Suprapubic skin (tissue), 4 donors: ENCODE measurements at regions not wholly inside any gene's neighbourhood (a gene's known extent, or its start where the extent isn't known, plus 50 kb on each side); places are given as distances from the start of the nearest gene placed in this dataset.
A peak's percentile ranks its signal among the peaks of the same experiment; 100 is the strongest.

Experiments
- DNase-seq, 2 donors: peaks; one replicate each; pipeline ENCODE4 v3.0.0-alpha.2; 2019; ENCODE audit warnings: low spot score in 2 of 2
- H3K27ac ChIP-seq: fragments of 200-600 bp; sonication (generic); one replicate; pipeline ENCODE4 v1.5.1; 2019
- H3K27me3 ChIP-seq: fragments of 200-600 bp; sonication (generic); one replicate; pipeline ENCODE4 v1.5.1; 2019
- H3K36me3 ChIP-seq: fragments of 200-600 bp; sonication (generic); one replicate; pipeline ENCODE4 v1.5.1; 2019
- H3K4me1 ChIP-seq: fragments of 200-600 bp; sonication (generic); one replicate; pipeline ENCODE4 v1.5.1; 2019
- H3K4me3 ChIP-seq: fragments of 200-600 bp; sonication (generic); one replicate; pipeline ENCODE4 v1.5.1; 2019; ENCODE audit warnings: mild to moderate bottlenecking
- H3K9me3 ChIP-seq: fragments of 200-600 bp; sonication (generic); one replicate; pipeline ENCODE4 v1.5.1; 2019
- CTCF ChIP-seq, 2 donors: fragments of 200-600 bp in 1 of 2; fragments of 450-650 bp in 1 of 2; sonication (generic) in 1 of 2; IDR thresholded peaks; one replicate each; pipeline ENCODE4 v1.5.1; 2016 to 2019; ENCODE audit warnings: antibody characterized with exemption in 2 of 2, mild to moderate bottlenecking in 1 of 2, moderate library complexity in 1 of 2
- EP300 ChIP-seq: sonication (generic); formaldehyde crosslinking; IDR thresholded peaks from one replicate; pipeline ENCODE4 v1.6.1; 2017; ENCODE audit warnings: antibody characterized with exemption
- POLR2A ChIP-seq, 2 donors: fragments of 450-650 bp; IDR thresholded peaks; one replicate each; pipeline ENCODE4 v1.6.1; 2017; ENCODE audit warnings: antibody characterized with exemption in 2 of 2, mild to moderate bottlenecking in 2 of 2, moderate library complexity in 2 of 2
- POLR2AphosphoS5 ChIP-seq, 3 donors: sonication (generic); formaldehyde crosslinking; IDR thresholded peaks; one replicate each; pipeline ENCODE4 v1.6.1; 2017; ENCODE audit warnings: antibody characterized with exemption in 3 of 3
- WGBS: methylation state at CpG from one replicate; pipeline ENCODE4 v1.1.5; 2018; 5-methylcytosine and 5-hydroxymethylcytosine counted together

- 69% methylated on average over 1 of the region's 1 CpG for WGBS
- H3K27ac ChIP-seq: no peak overlapping the region
Measured at GRCh38 chr2:172177996-172178395, 75.3 kb upstream of the DLX2 start.

GRCh38 chr2:172179045-172179701 lies 76.5 kb upstream of the DLX2 start:
- Histone ChIP-seq H3K36me3 (no peaks in the 10 kb centered on the region), H3K4me1 (peaks cover 7% of the 10 kb centered on the region), H3K9me3 (no peaks in the 10 kb centered on the region), H3K27me3 (no peaks in the 10 kb centered on the region), H3K27ac (no peak overlapping the region), H3K4me3 (no peak overlapping the region)
- TF ChIP-seq POLR2A (IDR thresholded peaks at IDR 0.05) (no peak), POLR2AphosphoS5 (IDR thresholded peaks at IDR 0.05) (peak in 1 of 3 donors; percentile 27), CTCF (IDR thresholded peaks at IDR 0.05) (no peak), EP300 (no peak)
- 52% methylated on average over 4 of the region's 4 CpGs for WGBS
- no peak for DNase-seq

More at GRCh38 chr2:172177996-172178395, 75.3 kb upstream of the DLX2 start:
- Histone ChIP-seq H3K9me3 (no peaks in the 10 kb centered on the region), H3K27me3 (no peaks in the 10 kb centered on the region), H3K36me3 (no peaks in the 10 kb centered on the region), H3K4me3 (no peak overlapping the region), H3K4me1 (peaks cover 10% of the 10 kb centered on the region)
- TF ChIP-seq POLR2A (IDR thresholded peaks at IDR 0.05) (no peak), CTCF (IDR thresholded peaks at IDR 0.05) (no peak), POLR2AphosphoS5 (IDR thresholded peaks at IDR 0.05) (no peak), EP300 (no peak)
- DNase-seq: no peak

- peaks cover 4% of the 10 kb centered on the region for H3K9me3 ChIP-seq
- no peaks in the 10 kb centered on the region for H3K27me3 ChIP-seq
- no peak for DNase-seq
- H3K4me3 ChIP-seq: no peak overlapping the region
- TF ChIP-seq EP300 (no peak), POLR2A (IDR thresholded peaks at IDR 0.05) (no peak), CTCF (IDR thresholded peaks at IDR 0.05) (no peak), POLR2AphosphoS5 (IDR thresholded peaks at IDR 0.05) (no peak)
- no peak overlapping the region for H3K27ac ChIP-seq
- no peaks in the 10 kb centered on the region for H3K36me3 ChIP-seq
- 34% methylated on average over 3 of the region's 3 CpGs for WGBS
- peaks cover 7% of the 10 kb centered on the region for H3K4me1 ChIP-seq
Measured at GRCh38 chr2:172181840-172182239, 79.1 kb upstream of the DLX2 start.

- Histone ChIP-seq H3K4me3 (no peak overlapping the region), H3K4me1 (peaks cover 7% of the 10 kb centered on the region), H3K36me3 (no peaks in the 10 kb centered on the region), H3K27me3 (no peaks in the 10 kb centered on the region), H3K9me3 (peaks cover 4% of the 10 kb centered on the region), H3K27ac (no peak overlapping the region)
- 89% methylated on average over 4 of the region's 4 CpGs for WGBS
- TF ChIP-seq CTCF (IDR thresholded peaks at IDR 0.05) (no peak), POLR2A (IDR thresholded peaks at IDR 0.05) (no peak), EP300 (no peak), POLR2AphosphoS5 (IDR thresholded peaks at IDR 0.05) (no peak)
- DNase-seq: no peak
Measured at GRCh38 chr2:172182624-172183023, 79.9 kb upstream of the DLX2 start.

GRCh38 chr2:172193331-172194089 lies 90.8 kb upstream of the DLX2 start:
- WGBS: 90% methylated on average over 6 of the region's 6 CpGs
- H3K27ac ChIP-seq: no peak overlapping the region

More at GRCh38 chr2:172193331-172194089, 90.8 kb upstream of the DLX2 start:
- Histone ChIP-seq H3K4me1 (peaks cover 22% of the 10 kb centered on the region), H3K36me3 (no peaks in the 10 kb centered on the region), H3K9me3 (peaks cover 10% of the 10 kb centered on the region), H3K27me3 (no peaks in the 10 kb centered on the region), H3K4me3 (no peak overlapping the region)
- no peak for DNase-seq
- TF ChIP-seq POLR2AphosphoS5 (IDR thresholded peaks at IDR 0.05): no peak
